ENCODE measurements at regions not wholly inside any gene's neighbourhood (a gene's known extent, or its start where the extent isn't known, plus 50 kb on each side); places are given as distances from the start of the nearest gene placed in this dataset.
A peak's percentile ranks its signal among the peaks of the same experiment; 100 is the strongest.
"Not testable (repeated sequence)": the region's sequence is repeated elsewhere in the genome, so short reads cannot be mapped to it uniquely, and the experiment has no call there.

- TF ChIP-seq GATA1 (IDR thresholded peaks at IDR 0.05; ENCODE audit: low read depth, low read length) (no peak), POLR2A (IDR thresholded peaks at IDR 0.05; ENCODE audit: low read length) (no peak)
- DNase-seq, result no peak
Observed at GRCh38 chr2:199040522-199040921, 417.2 kb downstream of the SATB2 start.

GRCh38 chr2:199033761-199034160 is 424.0 kb downstream of the SATB2 start:
- DNase-seq, result not testable (repeated sequence)

GRCh38 chr2:199025146-199025545 is 432.6 kb downstream of the SATB2 start:
- no peak for DNase-seq
- no peak for TF ChIP-seq POLR2A (IDR thresholded peaks at IDR 0.05; ENCODE audit: low read length)
- no peak for TF ChIP-seq GATA1 (IDR thresholded peaks at IDR 0.05; ENCODE audit: low read depth, low read length)

- TF ChIP-seq POLR2A (IDR thresholded peaks at IDR 0.05; ENCODE audit: low read length), result no peak
- no peak for TF ChIP-seq GATA1 (IDR thresholded peaks at IDR 0.05; ENCODE audit: low read depth, low read length)
- DNase-seq, result no peak
Observed at GRCh38 chr2:199024224-199024623, 433.5 kb downstream of the SATB2 start.

GRCh38 chr2:199019898-199020507 is 437.7 kb downstream of the SATB2 start:
- TF ChIP-seq POLR2A (IDR thresholded peaks at IDR 0.05; ENCODE audit: low read length) (no peak), GATA1 (IDR thresholded peaks at IDR 0.05; ENCODE audit: low read depth, low read length) (no peak)
- DNase-seq, result peak in 1 of 2 experiments; percentile 1

- no peak for DNase-seq
- TF ChIP-seq POLR2A (IDR thresholded peaks at IDR 0.05; ENCODE audit: low read length) (no peak), GATA1 (IDR thresholded peaks at IDR 0.05; ENCODE audit: low read depth, low read length) (no peak)
Observed at GRCh38 chr2:199018826-199019225, 438.9 kb downstream of the SATB2 start.

GRCh38 chr2:199015072-199015471 is 442.7 kb downstream of the SATB2 start:
- TF ChIP-seq GATA1 (IDR thresholded peaks at IDR 0.05; ENCODE audit: low read depth, low read length), result no peak
- TF ChIP-seq POLR2A (IDR thresholded peaks at IDR 0.05; ENCODE audit: low read length), result no peak
- DNase-seq, result no peak

GRCh38 chr2:199014226-199014625 is 443.5 kb downstream of the SATB2 start:
- DNase-seq, result no peak
- TF ChIP-seq POLR2A (IDR thresholded peaks at IDR 0.05; ENCODE audit: low read length) (no peak), GATA1 (IDR thresholded peaks at IDR 0.05; ENCODE audit: low read depth, low read length) (no peak)

- no peak for TF ChIP-seq GATA1 (IDR thresholded peaks at IDR 0.05; ENCODE audit: low read depth, low read length)
- TF ChIP-seq POLR2A (IDR thresholded peaks at IDR 0.05; ENCODE audit: low read length), result no peak
- no peak for DNase-seq
Observed at GRCh38 chr2:199011908-199012307, 445.8 kb downstream of the SATB2 start.

GRCh38 chr2:198994678-198995077 is 463.1 kb downstream of the SATB2 start:
- no peak for DNase-seq
- no peak for TF ChIP-seq GATA1 (IDR thresholded peaks at IDR 0.05; ENCODE audit: low read depth, low read length)
- TF ChIP-seq POLR2A (IDR thresholded peaks at IDR 0.05; ENCODE audit: low read length), result no peak

- no peak for DNase-seq
- no peak for TF ChIP-seq GATA1 (IDR thresholded peaks at IDR 0.05; ENCODE audit: low read depth, low read length)
- no peak for TF ChIP-seq POLR2A (IDR thresholded peaks at IDR 0.05; ENCODE audit: low read length)
Observed at GRCh38 chr2:198991431-198991830, 466.3 kb downstream of the SATB2 start.

GRCh38 chr2:198975779-198976178 is 482.0 kb downstream of the SATB2 start:
- no peak for DNase-seq
- TF ChIP-seq GATA1 (IDR thresholded peaks at IDR 0.05; ENCODE audit: low read depth, low read length), result no peak
- no peak for TF ChIP-seq POLR2A (IDR thresholded peaks at IDR 0.05; ENCODE audit: low read length)

GRCh38 chr2:198973785-198974184 is 484.0 kb downstream of the SATB2 start:
- TF ChIP-seq GATA1 (IDR thresholded peaks at IDR 0.05; ENCODE audit: low read depth, low read length) (no peak), POLR2A (IDR thresholded peaks at IDR 0.05; ENCODE audit: low read length) (no peak)
- no peak for DNase-seq

- DNase-seq, result no peak
- TF ChIP-seq POLR2A (IDR thresholded peaks at IDR 0.05; ENCODE audit: low read length), result no peak
- no peak for TF ChIP-seq GATA1 (IDR thresholded peaks at IDR 0.05; ENCODE audit: low read depth, low read length)
Observed at GRCh38 chr2:198973181-198973580, 484.6 kb downstream of the SATB2 start.

GRCh38 chr2:198968545-198968944 is 489.2 kb downstream of the SATB2 start:
- no peak for DNase-seq
- TF ChIP-seq POLR2A (IDR thresholded peaks at IDR 0.05; ENCODE audit: low read length), result no peak
- no peak for TF ChIP-seq GATA1 (IDR thresholded peaks at IDR 0.05; ENCODE audit: low read depth, low read length)

- TF ChIP-seq POLR2A (IDR thresholded peaks at IDR 0.05; ENCODE audit: low read length), result no peak
- no peak for TF ChIP-seq GATA1 (IDR thresholded peaks at IDR 0.05; ENCODE audit: low read depth, low read length)
- DNase-seq, result no peak
Observed at GRCh38 chr2:198966269-198966668, 491.5 kb downstream of the SATB2 start.
